ENCODE measurements at regions not wholly inside any gene's neighbourhood (a gene's known extent, or its start where the extent isn't known, plus 50 kb on each side); places are given as distances from the start of the nearest gene placed in this dataset.
A peak's percentile ranks its signal among the peaks of the same experiment; 100 is the strongest.
"Not testable (repeated sequence)": the region's sequence is repeated elsewhere in the genome, so short reads cannot be mapped to it uniquely, and the experiment has no call there.

DNA sequence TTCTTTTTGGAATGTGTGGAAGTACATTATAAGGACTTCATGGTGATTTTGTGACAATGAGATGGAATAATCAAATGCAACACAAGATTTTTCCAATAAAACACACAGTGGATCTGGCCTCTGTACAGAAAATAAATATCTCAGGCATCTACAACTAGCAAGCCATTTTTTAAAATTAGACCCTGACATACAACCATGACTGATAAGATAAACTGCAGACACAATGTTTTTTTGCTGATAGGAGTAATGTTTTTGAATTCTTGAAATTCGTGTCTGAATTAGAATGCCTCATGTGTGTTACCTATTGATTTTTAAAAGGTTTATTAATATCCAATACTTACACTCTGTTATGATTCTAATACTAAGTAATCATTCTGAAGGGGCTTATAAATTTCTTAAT is 328.1 kb downstream of the HGF start:
- H3K9ac ChIP-seq (ENCODE audit: low read length) = no peak overlapping the region
- no peaks in the 10 kb centered on the region for H3K79me2 ChIP-seq (ENCODE audit: low read length)
- CTCF ChIA-PET = no interaction called here
- H3K4me3 ChIP-seq (ENCODE audit: low read length) = no peak overlapping the region
- intact Hi-C loops (cut with micrococcal nuclease) = loop anchor here (10.0 kb wide), 2 partner anchors 197 to 357 kb away; no protein-coding TSS in a partner anchor
- BruUV-seq (replicated peaks) = no TSS peak
- H3K4me1 ChIP-seq (ENCODE audit: insufficient read depth, low read length) = peaks cover 7% of the 10 kb centered on the region
- no peak overlapping the region for H3K4me2 ChIP-seq (ENCODE audit: low read length)
- no peaks in the 10 kb centered on the region for H3K9me3 ChIP-seq (ENCODE audit: low read length)
- H2AFZ ChIP-seq (ENCODE audit: low read length) = no peak overlapping the region
- no peak overlapping the region for H3K27ac ChIP-seq (ENCODE audit: low read length)
- H3K36me3 ChIP-seq (ENCODE audit: low read depth, low read length) = no peaks in the 10 kb centered on the region
- POLR2A ChIA-PET (ENCODE audit: unreplicated experiment) = no interaction called here
- no peaks in the 10 kb centered on the region for H3K9me2 ChIP-seq (replicated peaks; ENCODE audit: low read length)
- DNase-seq (no peak), ATAC-seq (no peak)
- H4K20me1 ChIP-seq (ENCODE audit: low read length) = no peaks in the 10 kb centered on the region
- H3F3A ChIP-seq (ENCODE audit: low read length, unreplicated experiment) = no peaks in the 10 kb centered on the region
- no peak for TF ChIP-seq EZH2phosphoT487 (IDR thresholded peaks at IDR 0.05; ENCODE audit: borderline replicate concordance, low read length)
- TF ChIP-seq EZH2 (IDR thresholded peaks at IDR 0.05; ENCODE audit: low read length, unreplicated experiment) = no peak
- TF ChIP-seq, protein P1, sequence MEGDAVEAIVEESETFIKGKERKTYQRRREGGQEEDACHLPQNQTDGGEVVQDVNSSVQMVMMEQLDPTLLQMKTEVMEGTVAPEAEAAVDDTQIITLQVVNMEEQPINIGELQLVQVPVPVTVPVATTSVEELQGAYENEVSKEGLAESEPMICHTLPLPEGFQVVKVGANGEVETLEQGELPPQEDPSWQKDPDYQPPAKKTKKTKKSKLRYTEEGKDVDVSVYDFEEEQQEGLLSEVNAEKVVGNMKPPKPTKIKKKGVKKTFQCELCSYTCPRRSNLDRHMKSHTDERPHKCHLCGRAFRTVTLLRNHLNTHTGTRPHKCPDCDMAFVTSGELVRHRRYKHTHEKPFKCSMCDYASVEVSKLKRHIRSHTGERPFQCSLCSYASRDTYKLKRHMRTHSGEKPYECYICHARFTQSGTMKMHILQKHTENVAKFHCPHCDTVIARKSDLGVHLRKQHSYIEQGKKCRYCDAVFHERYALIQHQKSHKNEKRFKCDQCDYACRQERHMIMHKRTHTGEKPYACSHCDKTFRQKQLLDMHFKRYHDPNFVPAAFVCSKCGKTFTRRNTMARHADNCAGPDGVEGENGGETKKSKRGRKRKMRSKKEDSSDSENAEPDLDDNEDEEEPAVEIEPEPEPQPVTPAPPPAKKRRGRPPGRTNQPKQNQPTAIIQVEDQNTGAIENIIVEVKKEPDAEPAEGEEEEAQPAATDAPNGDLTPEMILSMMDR (conservative IDR thresholded peaks at IDR 0.05; ENCODE audit: low read depth, low read length) = no peak
- H3K27me3 ChIP-seq (ENCODE audit: low read length) = no peaks in the 10 kb centered on the region

DNA sequence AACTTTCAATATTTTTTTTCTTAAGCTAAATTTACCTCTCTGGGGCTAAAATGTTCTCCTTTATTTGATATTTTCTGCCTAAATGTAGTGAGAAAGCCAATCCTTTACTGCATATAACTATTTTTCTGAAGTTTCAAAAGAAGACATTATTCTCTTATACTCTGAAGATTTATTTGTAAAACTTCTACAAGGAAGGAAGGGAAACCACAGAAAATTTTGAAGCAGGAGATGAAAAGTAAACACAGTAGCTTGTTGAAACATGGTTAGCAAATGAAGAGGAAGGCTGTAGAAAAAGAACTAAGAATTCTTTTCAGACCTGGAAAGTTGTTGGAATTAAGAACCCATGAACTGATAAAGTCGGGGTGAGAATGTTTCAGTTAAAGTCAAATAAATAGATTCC is 330.3 kb downstream of the HGF start:
- Histone ChIP-seq H4K20me1 (ENCODE audit: low read length) (no peaks in the 10 kb centered on the region), H3K36me3 (ENCODE audit: low read depth, low read length) (no peaks in the 10 kb centered on the region), H3K27ac (ENCODE audit: low read length) (no peak overlapping the region), H3K9me2 (replicated peaks; ENCODE audit: low read length) (no peaks in the 10 kb centered on the region), H3K9ac (ENCODE audit: low read length) (no peak overlapping the region), H3K9me3 (ENCODE audit: low read length) (no peaks in the 10 kb centered on the region), H3K27me3 (ENCODE audit: low read length) (no peaks in the 10 kb centered on the region), H2AFZ (ENCODE audit: low read length) (peak overlapping the region; percentile 28; the same call in 1 of the 2 replicates), H3K4me3 (ENCODE audit: low read length) (no peak overlapping the region), H3K4me1 (ENCODE audit: insufficient read depth, low read length) (no peaks in the 10 kb centered on the region), H3K79me2 (ENCODE audit: low read length) (no peaks in the 10 kb centered on the region), H3K4me2 (ENCODE audit: low read length) (no peak overlapping the region), H3F3A (ENCODE audit: low read length, unreplicated experiment) (no peaks in the 10 kb centered on the region)
- DNase-seq (no peak), ATAC-seq (no peak)
- ChIA-PET POLR2A (ENCODE audit: unreplicated experiment) (no interaction called here), CTCF (no interaction called here)
- intact Hi-C loops (cut with micrococcal nuclease) = no loop called here
- no TSS peak for BruUV-seq (replicated peaks)
- TF ChIP-seq EZH2phosphoT487 (IDR thresholded peaks at IDR 0.05; ENCODE audit: borderline replicate concordance, low read length) (no peak), EZH2 (IDR thresholded peaks at IDR 0.05; ENCODE audit: low read length, unreplicated experiment) (no peak)
- TF ChIP-seq, protein P1 (conservative IDR thresholded peaks at IDR 0.05; ENCODE audit: low read depth, low read length) = no peak

DNA sequence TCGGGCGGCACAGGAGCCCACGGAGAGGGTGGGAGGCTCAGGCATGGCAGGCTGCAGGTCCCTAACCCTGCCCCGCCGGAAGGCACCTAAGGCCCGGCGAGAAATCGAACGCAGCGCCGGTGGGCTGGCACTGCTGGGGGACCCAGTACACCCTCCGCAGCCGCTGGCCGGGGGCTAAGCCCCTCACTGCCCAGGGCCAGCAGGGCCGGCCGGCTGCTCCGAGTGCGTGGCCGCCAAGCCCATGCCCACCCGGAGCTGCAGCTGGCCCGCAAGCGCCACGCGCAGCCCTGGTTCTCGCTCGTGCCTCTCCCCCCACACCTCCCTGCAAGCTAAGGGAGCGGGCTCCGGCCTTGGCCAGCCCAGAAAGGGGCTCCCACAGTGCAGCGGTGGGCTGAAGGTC is 332.7 kb downstream of the HGF start:
- BruUV-seq (replicated peaks); ATAC-seq; H3K9ac ChIP-seq (ENCODE audit: low read length); H3K36me3 ChIP-seq (ENCODE audit: low read depth, low read length); H3K27me3 ChIP-seq (ENCODE audit: low read length); CTCF ChIA-PET; H4K20me1 ChIP-seq (ENCODE audit: low read length); POLR2A ChIA-PET (ENCODE audit: unreplicated experiment); H3K79me2 ChIP-seq (ENCODE audit: low read length); H3K9me2 ChIP-seq (replicated peaks; ENCODE audit: low read length); H3K4me3 ChIP-seq (ENCODE audit: low read length); H2AFZ ChIP-seq (ENCODE audit: low read length); H3F3A ChIP-seq (ENCODE audit: low read length, unreplicated experiment); H3K9me3 ChIP-seq (ENCODE audit: low read length); H3K4me2 ChIP-seq (ENCODE audit: low read length); intact Hi-C loops (cut with micrococcal nuclease); H3K4me1 ChIP-seq (ENCODE audit: insufficient read depth, low read length); H3K27ac ChIP-seq (ENCODE audit: low read length); DNase-seq: not testable (repeated sequence)
